GM23338 (cell line): ENCODE measurements at regions not wholly inside any gene's neighbourhood (a gene's known extent, or its start where the extent isn't known, plus 50 kb on each side); places are given as distances from the start of the nearest gene placed in this dataset.

Experiments used
- ATAC-seq: fragments of 200-7000 bp; cut with Tn5 transposase; 3 replicates; pipeline ENCODE4 v1.9.1; 2020
- DNase-seq: peaks from one replicate; pipeline ENCODE4 v3.0.0-alpha.2; 2015; ENCODE audit warnings: low spot score
- H2AFZ ChIP-seq: fragments of 200-600 bp; sonication (generic); 2 replicates; pipeline ENCODE4 v1.8.0; 2016; ENCODE audit warnings: antibody characterized with exemption, mild to moderate bottlenecking, moderate library complexity
- H3F3A ChIP-seq: fragments of 200-600 bp; sonication (generic); replicated peaks from 2 replicates; pipeline ENCODE4 v1.8.0; 2017; ENCODE audit warnings: antibody characterized with exemption, mixed run types, low read depth
- H3K27ac ChIP-seq: fragments of 200-600 bp; sonication (generic); 2 replicates; pipeline ENCODE4 v1.6.1; 2016; ENCODE audit warnings: low read depth
- H3K27me3 ChIP-seq: fragments of 200-600 bp; sonication (generic); 2 replicates; pipeline ENCODE4 v1.8.0; 2016; ENCODE audit warnings: mild to moderate bottlenecking, mixed run types, moderate library complexity; ENCODE audit not compliant: insufficient read depth
- H3K36me3 ChIP-seq: fragments of 200-600 bp; sonication (generic); 2 replicates; pipeline ENCODE4 v1.8.0; 2016; ENCODE audit warnings: mild to moderate bottlenecking; ENCODE audit not compliant: insufficient read depth
- H3K4me1 ChIP-seq: fragments of 200-600 bp; sonication (generic); 2 replicates; pipeline ENCODE4 v1.8.0; 2016; ENCODE audit warnings: mild to moderate bottlenecking, moderate library complexity; ENCODE audit not compliant: insufficient read depth
- H3K4me2 ChIP-seq: fragments of 200-600 bp; sonication (generic); 2 replicates; pipeline ENCODE4 v1.7.1; 2017; ENCODE audit warnings: mixed run types
- H3K4me3 ChIP-seq: fragments of 200-600 bp; sonication (generic); 2 replicates; pipeline ENCODE4 v1.6.1; 2016; ENCODE audit warnings: mixed run types
- H3K79me2 ChIP-seq: fragments of 200-600 bp; sonication (generic); replicated peaks from 2 replicates; pipeline ENCODE4 v1.8.0; 2017; ENCODE audit warnings: mild to moderate bottlenecking; ENCODE audit not compliant: insufficient read depth
- H3K9me2 ChIP-seq: fragments of 200-600 bp; sonication (generic); 2 replicates; pipeline ENCODE4 v1.8.0; 2017; ENCODE audit not compliant: insufficient read depth
- H4K20me1 ChIP-seq: fragments of 200-600 bp; sonication (generic); replicated peaks from 2 replicates; pipeline ENCODE4 v1.8.0; 2017; ENCODE audit warnings: mild to moderate bottlenecking; ENCODE audit not compliant: insufficient read depth
- H3K27ac Mint-ChIP-seq: 2 replicates; pipeline ENCODE4 v1.8.0; 2020; ENCODE audit warnings: inconsistent platforms, mild to moderate bottlenecking, moderate library complexity, mixed read lengths
- H3K27me3 Mint-ChIP-seq: 3 replicates; pipeline ENCODE4 v1.8.0; 2022; ENCODE audit warnings: low read depth, mild to moderate bottlenecking, moderate library complexity, mixed read lengths, inconsistent platforms; ENCODE audit not compliant: insufficient read depth, poor library complexity
- H3K36me3 Mint-ChIP-seq: 3 replicates; pipeline ENCODE4 v1.8.0; 2021; ENCODE audit warnings: low read depth, mild to moderate bottlenecking, inconsistent platforms, moderate library complexity, mixed read lengths
- H3K4me1 Mint-ChIP-seq: 3 replicates; pipeline ENCODE4 v1.8.0; 2020; ENCODE audit warnings: mild to moderate bottlenecking, inconsistent platforms, mixed read lengths
- H3K4me3 Mint-ChIP-seq: 3 replicates; pipeline ENCODE4 v1.8.0; 2021; ENCODE audit warnings: moderate library complexity, mild to moderate bottlenecking, inconsistent platforms, mixed read lengths
- H3K9me3 Mint-ChIP-seq: 3 replicates; pipeline ENCODE4 v1.8.0; 2020; ENCODE audit warnings: moderate library complexity, mild to moderate bottlenecking, inconsistent platforms, mixed read lengths
- CREB1 ChIP-seq: fragments of 250-450 bp; sonication (Bioruptor Pico); IDR thresholded peaks from 2 replicates; pipeline ENCODE4 v1.5.0; 2020; ENCODE audit warnings: low read depth, mild to moderate bottlenecking, moderate library complexity
- ETS1 ChIP-seq: IDR thresholded peaks from 2 replicates; pipeline ENCODE4 v1.6.1; 2016; ENCODE audit warnings: antibody characterized with exemption
- EZH2 ChIP-seq: fragments of 200-600 bp; sonication (generic); IDR thresholded peaks from one replicate; pipeline ENCODE4 v1.8.0; 2017; ENCODE audit warnings: antibody characterized with exemption, mild to moderate bottlenecking, low read depth; ENCODE audit not compliant: unreplicated experiment
- EZH2phosphoT487 ChIP-seq: fragments of 200-600 bp; sonication (generic); IDR thresholded peaks from one replicate; pipeline ENCODE4 v1.8.1; 2018; ENCODE audit warnings: antibody characterized with exemption; ENCODE audit not compliant: unreplicated experiment
- JUNB ChIP-seq: IDR thresholded peaks from one replicate; pipeline ENCODE4 v1.6.1; 2016; ENCODE audit warnings: antibody characterized with exemption; ENCODE audit not compliant: unreplicated experiment
- NANOG ChIP-seq: IDR thresholded peaks from 2 replicates; pipeline ENCODE4 v1.6.1; 2016; ENCODE audit warnings: antibody characterized with exemption, borderline replicate concordance
- POLR2AphosphoS5 ChIP-seq: IDR thresholded peaks from 2 replicates; pipeline ENCODE4 v1.6.1; 2016; ENCODE audit warnings: antibody characterized with exemption, low read depth
- REST ChIP-seq: IDR thresholded peaks from one replicate; pipeline ENCODE4 v1.6.1; 2018; ENCODE audit warnings: antibody characterized with exemption; ENCODE audit not compliant: unreplicated experiment
- STAT1 ChIP-seq: IDR thresholded peaks from one replicate; pipeline ENCODE4 v1.6.1; 2016; ENCODE audit warnings: antibody characterized with exemption; ENCODE audit not compliant: unreplicated experiment
- ZNF114 ChIP-seq: fragments of 250-450 bp; sonication (Bioruptor Pico); IDR thresholded peaks from 2 replicates; pipeline ENCODE4 v1.5.0; 2020; ENCODE audit warnings: mild to moderate bottlenecking, moderate library complexity
- ZNF331 ChIP-seq: fragments of 250-450 bp; sonication (Bioruptor Pico); IDR thresholded peaks from 2 replicates; pipeline ENCODE4 v1.5.0; 2020; ENCODE audit warnings: low read depth, mild to moderate bottlenecking, moderate library complexity
- TF ChIP-seq, protein P1 (sequence below), 2 experiments: fragments of 200-600 bp in 1 of 2; sonication (generic) in 1 of 2; conservative IDR thresholded peaks; 2 replicates each; pipeline versions ENCODE4 v1.5.1 to v1.6.1; 2016 to 2017; ENCODE audit warnings: antibody characterized with exemption in 2 of 2, low read depth in 2 of 2, mild to moderate bottlenecking in 2 of 2, moderate library complexity in 1 of 2

DNA sequence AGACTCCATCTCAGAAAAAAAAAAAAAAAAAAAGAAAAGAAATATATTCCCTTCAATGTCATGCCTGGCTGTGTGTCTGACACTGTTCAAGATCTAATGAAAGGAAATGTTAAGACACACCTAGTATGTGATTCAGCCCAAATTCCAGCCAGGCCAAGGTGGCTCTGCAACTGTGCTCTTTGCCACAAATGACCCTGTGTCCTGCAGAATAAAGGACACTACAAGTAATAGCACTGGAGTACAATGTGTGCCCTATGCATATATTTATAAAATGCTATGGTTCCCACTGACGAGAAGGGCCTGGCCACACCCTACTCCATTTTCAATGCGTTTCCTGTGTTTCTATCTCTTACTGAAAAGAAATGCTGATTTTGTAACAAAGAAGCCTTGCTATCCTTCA is 98.0 kb upstream of the SORBS2 start (continued):
- no peak for TF ChIP-seq ETS1
- TF ChIP-seq CREB1: no peak
- TF ChIP-seq ZNF331 (CRISPR knock-in tag): no peak

- H4K20me1 ChIP-seq: no peaks in the 10 kb centered on the region
- H3K27ac ChIP-seq: no peak overlapping the region
- H2AFZ ChIP-seq: no peak overlapping the region
- no peaks in the 10 kb centered on the region for H3K79me2 ChIP-seq
- peaks cover 10% of the 10 kb centered on the region for H3K4me1 ChIP-seq
- H3K36me3 ChIP-seq: no peaks in the 10 kb centered on the region
- Mint-ChIP-seq H3K27me3 (no peaks in the 10 kb centered on the region), H3K9me3 (no peaks in the 10 kb centered on the region; the same call in 2 of the 3 replicates), H3K36me3 (no peaks in the 10 kb centered on the region), H3K4me1 (peaks cover 25% of the 10 kb centered on the region), H3K27ac (no peak overlapping the region), H3K4me3 (no peak overlapping the region)
- no peak for ATAC-seq
- no peaks in the 10 kb centered on the region for H3K27me3 ChIP-seq
- H3K4me3 ChIP-seq: no peak overlapping the region
- no peak for DNase-seq
- no peaks in the 10 kb centered on the region for H3F3A ChIP-seq
- peaks cover 3% of the 10 kb centered on the region; the same call in 1 of the 2 replicates for H3K9me2 ChIP-seq
- no peak overlapping the region for H3K4me2 ChIP-seq
- TF ChIP-seq ZNF331 (CRISPR knock-in tag) (no peak), ZNF114 (no peak), CREB1 (no peak), STAT1 (no peak), POLR2AphosphoS5 (no peak), JUNB (no peak), ETS1 (no peak), NANOG (no peak), REST (no peak), EZH2 (no peak), EZH2phosphoT487 (no peak)
- TF ChIP-seq, protein P1, sequence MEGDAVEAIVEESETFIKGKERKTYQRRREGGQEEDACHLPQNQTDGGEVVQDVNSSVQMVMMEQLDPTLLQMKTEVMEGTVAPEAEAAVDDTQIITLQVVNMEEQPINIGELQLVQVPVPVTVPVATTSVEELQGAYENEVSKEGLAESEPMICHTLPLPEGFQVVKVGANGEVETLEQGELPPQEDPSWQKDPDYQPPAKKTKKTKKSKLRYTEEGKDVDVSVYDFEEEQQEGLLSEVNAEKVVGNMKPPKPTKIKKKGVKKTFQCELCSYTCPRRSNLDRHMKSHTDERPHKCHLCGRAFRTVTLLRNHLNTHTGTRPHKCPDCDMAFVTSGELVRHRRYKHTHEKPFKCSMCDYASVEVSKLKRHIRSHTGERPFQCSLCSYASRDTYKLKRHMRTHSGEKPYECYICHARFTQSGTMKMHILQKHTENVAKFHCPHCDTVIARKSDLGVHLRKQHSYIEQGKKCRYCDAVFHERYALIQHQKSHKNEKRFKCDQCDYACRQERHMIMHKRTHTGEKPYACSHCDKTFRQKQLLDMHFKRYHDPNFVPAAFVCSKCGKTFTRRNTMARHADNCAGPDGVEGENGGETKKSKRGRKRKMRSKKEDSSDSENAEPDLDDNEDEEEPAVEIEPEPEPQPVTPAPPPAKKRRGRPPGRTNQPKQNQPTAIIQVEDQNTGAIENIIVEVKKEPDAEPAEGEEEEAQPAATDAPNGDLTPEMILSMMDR (conservative IDR thresholded peaks at IDR 0.05; ENCODE audit: low read depth in 2 of 2): no peak
Measured at GRCh38 chr4:185911556-185912064, 99.6 kb upstream of the SORBS2 start.
